ENCODE measurements at regions not wholly inside any gene's neighbourhood (a gene's known extent, or its start where the extent isn't known, plus 50 kb on each side); places are given as distances from the start of the nearest gene placed in this dataset.

- Histone ChIP-seq H3K4me3 (ENCODE audit: control insufficient read depth in 2 of 3, extremely low read depth in 1 of 3, insufficient read depth in 2 of 3, low read depth in 1 of 3, low read length in 3 of 3) (no peak overlapping the region), H3K36me3 (ENCODE audit: control insufficient read depth in 2 of 2, extremely low read depth in 1 of 2, insufficient read depth in 2 of 2, low read length in 2 of 2) (no peaks in the 10 kb centered on the region), H3K4me1 (ENCODE audit: control insufficient read depth, extremely low read depth, insufficient read depth, low read length) (no peaks in the 10 kb centered on the region), H3K27me3 (ENCODE audit: control insufficient read depth, extremely low read depth, insufficient read depth, low read length) (no peaks in the 10 kb centered on the region), H3K9me1 (ENCODE audit: control insufficient read depth, extremely low read depth, insufficient read depth, low read length) (no peaks in the 10 kb centered on the region), H3K79me2 (ENCODE audit: control insufficient read depth, insufficient read depth, low read length) (no peaks in the 10 kb centered on the region), H2AFZ (ENCODE audit: control insufficient read depth, low read length) (no peak overlapping the region), H3K27ac (ENCODE audit: control insufficient read depth, insufficient read depth, low read length) (no peak overlapping the region), H3K9me3 (ENCODE audit: control insufficient read depth, low read depth, low read length) (no peaks in the 10 kb centered on the region), H3K9ac (ENCODE audit: control insufficient read depth, extremely low read depth, insufficient read depth, low read length) (no peak overlapping the region), H3K4me2 (ENCODE audit: control insufficient read depth, extremely low read depth, insufficient read depth, low read depth, low read length) (no peak overlapping the region), H4K20me1 (ENCODE audit: control insufficient read depth, extremely low read depth, insufficient read depth, low read length) (no peaks in the 10 kb centered on the region)
- no peak for DNase-seq (ENCODE audit: low read depth, low spot score)
- TF ChIP-seq EZH2 (IDR thresholded peaks at IDR 0.05; ENCODE audit: low read length) (no peak), CTCF (optimal IDR thresholded peaks at IDR 0.05 in 1 of 3, IDR thresholded peaks at IDR 0.05 in 1 of 3, conservative IDR thresholded peaks at IDR 0.05 in 1 of 3; ENCODE audit: extremely low read depth in 1 of 3, insufficient read depth in 2 of 3, low read length in 3 of 3) (no peak)
- FAIRE-seq = no peak
- dilution Hi-C loops (cut with MboI; ENCODE audit: extremely low pct_ligation_motif_present, low sequenced_read_pairs) = no loop called here
Observed at GRCh38 chr9:30197954-30198353, 2186.5 kb upstream of the ACO1 start.

GRCh38 chr9:30198463-30199309, 2185.8 kb upstream of the ACO1 start:
- H3K9me3 ChIP-seq (ENCODE audit: control insufficient read depth, low read depth, low read length) = no peaks in the 10 kb centered on the region
- no peak overlapping the region for H2AFZ ChIP-seq (ENCODE audit: control insufficient read depth, low read length)
- H3K36me3 ChIP-seq (ENCODE audit: control insufficient read depth in 2 of 2, extremely low read depth in 1 of 2, insufficient read depth in 2 of 2, low read length in 2 of 2) = no peaks in the 10 kb centered on the region
- H3K4me3 ChIP-seq (ENCODE audit: control insufficient read depth in 2 of 3, extremely low read depth in 1 of 3, insufficient read depth in 2 of 3, low read depth in 1 of 3, low read length in 3 of 3) = no peak overlapping the region
- dilution Hi-C loops (cut with MboI; ENCODE audit: extremely low pct_ligation_motif_present, low sequenced_read_pairs) = no loop called here
- H3K4me1 ChIP-seq (ENCODE audit: control insufficient read depth, extremely low read depth, insufficient read depth, low read length) = no peaks in the 10 kb centered on the region
- FAIRE-seq (no peak), DNase-seq (ENCODE audit: low read depth, low spot score) (no peak)
- no peak overlapping the region for H3K9ac ChIP-seq (ENCODE audit: control insufficient read depth, extremely low read depth, insufficient read depth, low read length)
- no peaks in the 10 kb centered on the region for H3K79me2 ChIP-seq (ENCODE audit: control insufficient read depth, insufficient read depth, low read length)
- no peaks in the 10 kb centered on the region for H3K27me3 ChIP-seq (ENCODE audit: control insufficient read depth, extremely low read depth, insufficient read depth, low read length)
- H3K27ac ChIP-seq (ENCODE audit: control insufficient read depth, insufficient read depth, low read length) = no peak overlapping the region
- no peak overlapping the region for H3K4me2 ChIP-seq (ENCODE audit: control insufficient read depth, extremely low read depth, insufficient read depth, low read depth, low read length)
- no peaks in the 10 kb centered on the region for H4K20me1 ChIP-seq (ENCODE audit: control insufficient read depth, extremely low read depth, insufficient read depth, low read length)
- TF ChIP-seq EZH2 (IDR thresholded peaks at IDR 0.05; ENCODE audit: low read length) (no peak), CTCF (optimal IDR thresholded peaks at IDR 0.05 in 1 of 3, IDR thresholded peaks at IDR 0.05 in 1 of 3, conservative IDR thresholded peaks at IDR 0.05 in 1 of 3; ENCODE audit: extremely low read depth in 1 of 3, insufficient read depth in 2 of 3, low read length in 3 of 3) (no peak)
- H3K9me1 ChIP-seq (ENCODE audit: control insufficient read depth, extremely low read depth, insufficient read depth, low read length) = no peaks in the 10 kb centered on the region

Measured in keratinocyte (primary cell).